ENCODE measurements at regions not wholly inside any gene's neighbourhood (a gene's known extent, or its start where the extent isn't known, plus 50 kb on each side); places are given as distances from the start of the nearest gene placed in this dataset.

- DNase-seq (ENCODE audit: low read depth in 3 of 3, low spot score in 1 of 3), result no peak
Measured at GRCh38 chr18:37716106-37716735, 150.6 kb upstream of the CELF4 start.

- DNase-seq (ENCODE audit: low read depth in 3 of 3, low spot score in 1 of 3), result no peak
Measured at GRCh38 chr18:37714691-37715090, 149.1 kb upstream of the CELF4 start.

- no peak for DNase-seq (ENCODE audit: low read depth in 3 of 3, low spot score in 1 of 3)
Measured at GRCh38 chr18:37712776-37713175, 147.2 kb upstream of the CELF4 start.

- DNase-seq (ENCODE audit: low read depth in 3 of 3, low spot score in 1 of 3), result no peak
Measured at GRCh38 chr18:37711766-37712505, 146.3 kb upstream of the CELF4 start.

GRCh38 chr18:37710726-37711125 is 145.1 kb upstream of the CELF4 start:
- no peak for DNase-seq (ENCODE audit: low read depth in 3 of 3, low spot score in 1 of 3)

- no peak for DNase-seq (ENCODE audit: low read depth in 3 of 3, low spot score in 1 of 3)
Measured at GRCh38 chr18:37709740-37710139, 144.1 kb upstream of the CELF4 start.

GRCh38 chr18:37705016-37705415 is 139.4 kb upstream of the CELF4 start:
- no peak for DNase-seq (ENCODE audit: low read depth in 3 of 3, low spot score in 1 of 3)

- DNase-seq (ENCODE audit: low read depth in 3 of 3, low spot score in 1 of 3), result no peak
Measured at GRCh38 chr18:37702841-37703240, 137.2 kb upstream of the CELF4 start.

GRCh38 chr18:37701967-37702366 is 136.4 kb upstream of the CELF4 start:
- no peak for DNase-seq (ENCODE audit: low read depth in 3 of 3, low spot score in 1 of 3)

GRCh38 chr18:37698508-37699040 is 133.0 kb upstream of the CELF4 start:
- no peak for DNase-seq (ENCODE audit: low read depth in 3 of 3, low spot score in 1 of 3)

- DNase-seq (ENCODE audit: low read depth in 3 of 3, low spot score in 1 of 3), result no peak
Measured at GRCh38 chr18:37694516-37694915, 128.9 kb upstream of the CELF4 start.

GRCh38 chr18:37691162-37691561 is 125.6 kb upstream of the CELF4 start:
- DNase-seq (ENCODE audit: low read depth in 3 of 3, low spot score in 1 of 3), result no peak

- no peak for DNase-seq (ENCODE audit: low read depth in 3 of 3, low spot score in 1 of 3)
Measured at GRCh38 chr18:37689841-37690240, 124.2 kb upstream of the CELF4 start.

GRCh38 chr18:37684590-37684989 is 119.0 kb upstream of the CELF4 start:
- no peak for DNase-seq (ENCODE audit: low read depth in 3 of 3, low spot score in 1 of 3)

- no peak for DNase-seq (ENCODE audit: low read depth in 3 of 3, low spot score in 1 of 3)
Measured at GRCh38 chr18:37684183-37684582, 118.6 kb upstream of the CELF4 start.

GRCh38 chr18:37680911-37681310 is 115.3 kb upstream of the CELF4 start:
- DNase-seq (ENCODE audit: low read depth in 3 of 3, low spot score in 1 of 3), result no peak

GRCh38 chr18:37676276-37676675 is 110.7 kb upstream of the CELF4 start:
- no peak for DNase-seq (ENCODE audit: low read depth in 3 of 3, low spot score in 1 of 3)

GRCh38 chr18:37675699-37676098 is 110.1 kb upstream of the CELF4 start:
- DNase-seq (ENCODE audit: low read depth in 3 of 3, low spot score in 1 of 3), result no peak

GRCh38 chr18:37674570-37674969 is 109.0 kb upstream of the CELF4 start:
- no peak for DNase-seq (ENCODE audit: low read depth in 3 of 3, low spot score in 1 of 3)

GRCh38 chr18:37673671-37674070 is 108.1 kb upstream of the CELF4 start:
- no peak for DNase-seq (ENCODE audit: low read depth in 3 of 3, low spot score in 1 of 3)

- DNase-seq (ENCODE audit: low read depth in 3 of 3, low spot score in 1 of 3), result no peak
Measured at GRCh38 chr18:37672932-37673595, 107.5 kb upstream of the CELF4 start.

GRCh38 chr18:37672001-37672400 is 106.4 kb upstream of the CELF4 start:
- DNase-seq (ENCODE audit: low read depth in 3 of 3, low spot score in 1 of 3), result no peak
